ENCODE measurements at regions not wholly inside any gene's neighbourhood (a gene's known extent, or its start where the extent isn't known, plus 50 kb on each side); places are given as distances from the start of the nearest gene placed in this dataset.

DNA sequence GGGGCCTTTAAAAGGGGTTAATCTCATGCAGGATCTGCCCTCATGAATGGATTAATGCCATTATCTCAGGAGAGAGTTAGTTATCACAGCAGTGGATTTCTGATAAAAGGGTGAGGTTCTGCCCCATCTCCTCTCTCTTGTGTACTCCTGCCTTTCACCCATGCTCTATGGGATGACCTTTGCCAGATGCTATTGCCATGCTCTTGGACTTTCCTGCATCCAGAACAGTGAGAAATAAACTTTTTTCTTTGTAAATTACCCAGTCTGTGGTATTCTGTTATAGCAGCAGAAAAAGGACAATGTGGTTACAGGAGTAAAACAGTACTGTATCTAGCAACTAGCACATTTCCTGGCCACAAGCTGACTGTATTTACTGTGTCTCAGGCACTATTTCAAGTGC is 58.0 kb upstream of the CCN2 start:
- TF ChIP-seq EZH2 (IDR thresholded peaks at IDR 0.05) (no peak), POLR2AphosphoS5 (IDR thresholded peaks at IDR 0.05; ENCODE audit: borderline replicate concordance, low read depth, low read length) (no peak), FOXP2 (optimal IDR thresholded peaks at IDR 0.05; ENCODE audit: control extremely low read depth, extremely low read length, insufficient read depth) (no peak)
